IMR-90 (cell line): ENCODE measurements at regions not wholly inside any gene's neighbourhood (a gene's known extent, or its start where the extent isn't known, plus 50 kb on each side); places are given as distances from the start of the nearest gene placed in this dataset.

Experiments
- BHLHE40 ChIP-seq: fragments of 150-350 bp; IDR thresholded peaks from 2 replicates; pipeline ENCODE4 v1.6.1; 2016; ENCODE audit warnings: mild to moderate bottlenecking, low read depth, low read length
- CEBPB ChIP-seq: IDR thresholded peaks from 2 replicates; pipeline ENCODE4 v1.6.1; 2012; ENCODE audit warnings: low read depth, low read length, improper control_type of control experiment
- CHD1 ChIP-seq: IDR thresholded peaks from 2 replicates; pipeline ENCODE4 v1.6.1; 2012; ENCODE audit warnings: low read depth, low read length, improper control_type of control experiment
- CTCF ChIP-seq: conservative IDR thresholded peaks from 2 replicates; pipeline ENCODE4 v1.5.1; 2012; ENCODE audit warnings: mild to moderate bottlenecking, low read depth, low read length, improper control_type of control experiment
- MAFK ChIP-seq: IDR thresholded peaks from 2 replicates; pipeline ENCODE4 v1.6.1; 2012; ENCODE audit warnings: low read depth, low read length, improper control_type of control experiment
- MXI1 ChIP-seq: IDR thresholded peaks from 2 replicates; pipeline ENCODE4 v1.6.1; 2012; ENCODE audit warnings: low read depth, mild to moderate bottlenecking, low read length, moderate library complexity, borderline replicate concordance
- POLR2A ChIP-seq: IDR thresholded peaks from 2 replicates; pipeline ENCODE4 v1.6.1; 2012; ENCODE audit warnings: mild to moderate bottlenecking, low read depth, low read length
- RAD21 ChIP-seq: IDR thresholded peaks from 2 replicates; pipeline ENCODE4 v1.6.1; 2012; ENCODE audit warnings: low read length, improper control_type of control experiment
- RCOR1 ChIP-seq: IDR thresholded peaks from 2 replicates; pipeline ENCODE4 v1.6.1; 2012; ENCODE audit warnings: mild to moderate bottlenecking, low read length, improper control_type of control experiment; ENCODE audit not compliant: insufficient replicate concordance
- SMC3 ChIP-seq: fragments of 150-350 bp; IDR thresholded peaks from 2 replicates; pipeline ENCODE4 v1.6.1; 2016; ENCODE audit warnings: low read depth, mild to moderate bottlenecking, antibody characterized with exemption, low read length, moderate library complexity
- USF2 ChIP-seq: fragments of 150-350 bp; IDR thresholded peaks from 2 replicates; pipeline ENCODE4 v1.6.1; 2017; ENCODE audit warnings: mild to moderate bottlenecking, antibody characterized with exemption, low read length, low read depth

GRCh38 chr1:54464477-54465146, 58.4 kb upstream of the SSBP3 start:
- no peak for TF ChIP-seq CTCF
- no peak for TF ChIP-seq MXI1
- TF ChIP-seq CHD1 = no peak
- TF ChIP-seq POLR2A = no peak
- no peak for TF ChIP-seq CEBPB
- no peak for TF ChIP-seq MAFK
- TF ChIP-seq SMC3 = no peak
- no peak for TF ChIP-seq BHLHE40
- TF ChIP-seq USF2 = no peak
- TF ChIP-seq RCOR1 = no peak
- TF ChIP-seq RAD21 = no peak
